WTC11 (cell line): ENCODE measurements at regions not wholly inside any gene's neighbourhood (a gene's known extent, or its start where the extent isn't known, plus 50 kb on each side); places are given as distances from the start of the nearest gene placed in this dataset.

ENCODE experiments used
- ATAC-seq: fragments of 200-7000 bp; cut with Tn5 transposase; 2 replicates; pipeline ENCODE4 v1.10.0; 2021; ENCODE audit warnings: mild to moderate bottlenecking, moderate library complexity
- CTCF ChIA-PET: fragments of 300-600 bp; sonication (Branson Sonifier 250); formaldehyde crosslinking; loops from one replicate; lab custom pipeline; 2021; ENCODE audit warnings: antibody characterized with exemption; lab: Charles Lee
- POLR2A ChIA-PET: fragments of 350-600 bp; sonication (Branson Sonifier 250); formaldehyde crosslinking; loops from one replicate; lab custom pipeline; 2021; ENCODE audit warnings: antibody characterized with exemption; lab: Charles Lee
- DNase-seq: peaks from one replicate; pipeline ENCODE4 v3.0.0; 2021; ENCODE audit warnings: low spot score
- H3K27ac Mint-ChIP-seq: 2 replicates; pipeline ENCODE4 v1.8.0; 2021; ENCODE audit warnings: mixed read lengths
- H3K27me3 Mint-ChIP-seq: 2 replicates; pipeline ENCODE4 v1.8.0; 2021; ENCODE audit warnings: low read depth, mild to moderate bottlenecking, moderate library complexity, mixed read lengths
- H3K36me3 Mint-ChIP-seq: 2 replicates; pipeline ENCODE4 v1.8.0; 2021; ENCODE audit warnings: mixed read lengths
- H3K4me1 Mint-ChIP-seq: 2 replicates; pipeline ENCODE4 v1.8.0; 2022; ENCODE audit warnings: mixed read lengths
- H3K4me3 Mint-ChIP-seq: 2 replicates; pipeline ENCODE4 v1.8.0; 2021; ENCODE audit warnings: mild to moderate bottlenecking, moderate library complexity, mixed read lengths
- H3K9me3 Mint-ChIP-seq: 2 replicates; pipeline ENCODE4 v1.8.0; 2021; ENCODE audit warnings: mixed read lengths
- CREM ChIP-seq: sonication (generic); formaldehyde crosslinking; IDR thresholded peaks from 2 replicates; pipeline ENCODE4 v1.8.1; 2022; ENCODE audit warnings: mild to moderate bottlenecking, missing genetic modification reagents, moderate library complexity
- ELF4 ChIP-seq: sonication (generic); formaldehyde crosslinking; IDR thresholded peaks from 2 replicates; pipeline ENCODE4 v1.8.1; 2022; ENCODE audit warnings: low read depth, mild to moderate bottlenecking, moderate library complexity, missing genetic modification reagents
- EMX1 ChIP-seq: fragments of 250-450 bp; sonication (Bioruptor Pico); IDR thresholded peaks from 2 replicates; pipeline ENCODE4 v1.8.0; 2021; ENCODE audit warnings: mild to moderate bottlenecking
- RELA ChIP-seq: sonication (generic); formaldehyde crosslinking; IDR thresholded peaks from 2 replicates; pipeline ENCODE4 v1.8.1; 2022; ENCODE audit warnings: missing genetic modification reagents, mild to moderate bottlenecking, borderline replicate concordance
- SMAD3 ChIP-seq: sonication (generic); formaldehyde crosslinking; IDR thresholded peaks from 2 replicates; pipeline ENCODE4 v1.8.0; 2022; ENCODE audit warnings: missing genetic modification reagents, mild to moderate bottlenecking, borderline replicate concordance
- ZNF138 ChIP-seq: sonication (generic); formaldehyde crosslinking; conservative IDR thresholded peaks from 2 replicates; pipeline ENCODE4 v1.8.1; 2022; ENCODE audit warnings: mild to moderate bottlenecking, moderate library complexity, missing genetic modification reagents
- ZNF263 ChIP-seq: sonication (generic); formaldehyde crosslinking; IDR thresholded peaks from 2 replicates; pipeline ENCODE4 v1.8.1; 2022; ENCODE audit warnings: low read depth, mild to moderate bottlenecking, moderate library complexity, missing genetic modification reagents
- ZNF396 ChIP-seq: fragments of 250-450 bp; sonication (Bioruptor Pico); IDR thresholded peaks from 2 replicates; pipeline ENCODE4 v1.8.0; 2021; ENCODE audit warnings: mild to moderate bottlenecking, moderate library complexity, borderline replicate concordance
- ZNF671 ChIP-seq: fragments of 250-450 bp; sonication (Bioruptor Pico); IDR thresholded peaks from 2 replicates; pipeline ENCODE4 v1.8.0; 2021; ENCODE audit warnings: mild to moderate bottlenecking
- TF ChIP-seq, protein P1 (sequence below): sonication (generic); formaldehyde crosslinking; IDR thresholded peaks from 2 replicates; pipeline ENCODE4 v1.8.0; 2022; ENCODE audit warnings: mild to moderate bottlenecking, missing genetic modification reagents
- TF ChIP-seq, protein P2 (sequence below): fragments of 250-450 bp; sonication (Bioruptor Pico); IDR thresholded peaks from 2 replicates; pipeline ENCODE4 v1.9.0; 2021; ENCODE audit warnings: mild to moderate bottlenecking
- TF ChIP-seq, protein P3 (sequence below): sonication (generic); formaldehyde crosslinking; IDR thresholded peaks from 2 replicates; pipeline ENCODE4 v1.8.0; 2022; ENCODE audit warnings: mild to moderate bottlenecking, missing genetic modification reagents
- TF ChIP-seq, protein P4 (sequence below): sonication (generic); formaldehyde crosslinking; IDR thresholded peaks from 2 replicates; pipeline ENCODE4 v1.8.1; 2022; ENCODE audit warnings: low read depth, missing genetic modification reagents, borderline replicate concordance
- TF ChIP-seq, protein P5 (sequence below): sonication (generic); formaldehyde crosslinking; IDR thresholded peaks from 2 replicates; pipeline ENCODE4 v1.8.0; 2022; ENCODE audit warnings: missing genetic modification reagents
- TF ChIP-seq, protein P6 (sequence below): sonication (generic); formaldehyde crosslinking; conservative IDR thresholded peaks from 2 replicates; pipeline ENCODE4 v1.8.1; 2023; ENCODE audit warnings: mild to moderate bottlenecking, low read depth, missing genetic modification reagents, moderate library complexity
- TF ChIP-seq, protein P7 (sequence below): sonication (generic); formaldehyde crosslinking; IDR thresholded peaks from 2 replicates; pipeline ENCODE4 v1.8.0; 2022; ENCODE audit warnings: mild to moderate bottlenecking, missing genetic modification reagents

DNA sequence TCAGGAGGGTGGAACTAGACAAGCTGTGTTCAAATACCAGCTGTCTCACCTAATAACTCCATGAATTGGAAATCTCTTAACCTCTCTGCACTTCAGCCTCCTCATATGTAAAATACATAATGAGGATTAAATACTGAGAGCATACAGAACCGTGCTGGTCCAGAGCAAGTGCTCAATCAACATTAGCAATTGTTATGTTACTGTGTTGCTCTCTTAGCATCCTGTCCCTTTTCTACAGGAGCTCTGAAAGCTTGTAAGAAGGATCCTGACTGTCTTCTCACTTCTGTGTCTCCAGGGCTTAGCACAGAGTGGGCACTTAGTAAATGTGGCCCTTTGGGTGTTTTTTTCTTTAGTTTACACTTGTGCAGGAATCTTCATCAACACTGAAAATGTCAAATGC lies 1456.1 kb upstream of the IGFBP7 start (continued):
- TF ChIP-seq RELA (CRISPR knock-in tag) = no peak

DNA sequence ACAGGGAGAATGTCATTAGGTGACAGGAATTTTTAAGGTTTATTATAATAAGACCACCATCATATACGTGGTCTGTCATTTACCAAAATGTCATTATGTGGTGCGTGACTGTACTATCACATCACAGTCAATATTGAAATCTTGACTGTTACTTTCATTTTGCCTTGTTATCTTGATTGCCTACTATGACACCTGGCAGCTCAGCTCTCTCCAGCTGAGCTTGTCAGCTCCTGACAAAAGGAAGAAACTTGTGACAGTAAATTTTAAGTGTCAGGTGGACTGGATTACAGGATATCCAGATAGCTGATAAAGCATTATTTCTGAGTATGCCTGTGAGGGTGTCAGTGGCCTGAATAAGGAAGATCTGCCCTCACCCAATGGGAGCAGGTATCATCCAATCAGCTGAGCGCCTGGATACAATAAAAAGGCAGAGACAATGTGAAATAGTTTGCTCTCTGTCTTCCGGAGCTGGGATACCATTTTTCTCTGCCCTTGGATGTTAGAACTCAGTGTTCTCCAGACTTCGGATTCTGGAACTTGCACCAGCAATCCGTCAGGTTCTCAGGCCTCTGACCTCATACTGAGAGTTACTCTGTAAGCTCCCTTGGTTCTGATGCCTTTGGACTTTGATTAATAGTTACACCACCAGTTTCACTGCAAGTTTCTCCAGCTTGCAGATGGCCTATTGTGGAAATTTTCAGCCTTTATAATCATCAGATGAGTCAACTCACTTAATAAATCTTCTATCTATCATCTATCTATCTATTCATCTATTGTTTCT lies 1454.7 kb upstream of the IGFBP7 start:
- POLR2A ChIA-PET = no interaction called here
- ATAC-seq = no peak
- H3K27ac Mint-ChIP-seq = no peak overlapping the region
- TF ChIP-seq, protein P1, sequence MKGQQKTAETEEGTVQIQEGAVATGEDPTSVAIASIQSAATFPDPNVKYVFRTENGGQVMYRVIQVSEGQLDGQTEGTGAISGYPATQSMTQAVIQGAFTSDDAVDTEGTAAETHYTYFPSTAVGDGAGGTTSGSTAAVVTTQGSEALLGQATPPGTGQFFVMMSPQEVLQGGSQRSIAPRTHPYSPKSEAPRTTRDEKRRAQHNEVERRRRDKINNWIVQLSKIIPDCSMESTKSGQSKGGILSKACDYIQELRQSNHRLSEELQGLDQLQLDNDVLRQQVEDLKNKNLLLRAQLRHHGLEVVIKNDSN (CRISPR knock-in tag) = no peak
- no peak for TF ChIP-seq ZNF671 (CRISPR knock-in tag)
- TF ChIP-seq, protein P2, sequence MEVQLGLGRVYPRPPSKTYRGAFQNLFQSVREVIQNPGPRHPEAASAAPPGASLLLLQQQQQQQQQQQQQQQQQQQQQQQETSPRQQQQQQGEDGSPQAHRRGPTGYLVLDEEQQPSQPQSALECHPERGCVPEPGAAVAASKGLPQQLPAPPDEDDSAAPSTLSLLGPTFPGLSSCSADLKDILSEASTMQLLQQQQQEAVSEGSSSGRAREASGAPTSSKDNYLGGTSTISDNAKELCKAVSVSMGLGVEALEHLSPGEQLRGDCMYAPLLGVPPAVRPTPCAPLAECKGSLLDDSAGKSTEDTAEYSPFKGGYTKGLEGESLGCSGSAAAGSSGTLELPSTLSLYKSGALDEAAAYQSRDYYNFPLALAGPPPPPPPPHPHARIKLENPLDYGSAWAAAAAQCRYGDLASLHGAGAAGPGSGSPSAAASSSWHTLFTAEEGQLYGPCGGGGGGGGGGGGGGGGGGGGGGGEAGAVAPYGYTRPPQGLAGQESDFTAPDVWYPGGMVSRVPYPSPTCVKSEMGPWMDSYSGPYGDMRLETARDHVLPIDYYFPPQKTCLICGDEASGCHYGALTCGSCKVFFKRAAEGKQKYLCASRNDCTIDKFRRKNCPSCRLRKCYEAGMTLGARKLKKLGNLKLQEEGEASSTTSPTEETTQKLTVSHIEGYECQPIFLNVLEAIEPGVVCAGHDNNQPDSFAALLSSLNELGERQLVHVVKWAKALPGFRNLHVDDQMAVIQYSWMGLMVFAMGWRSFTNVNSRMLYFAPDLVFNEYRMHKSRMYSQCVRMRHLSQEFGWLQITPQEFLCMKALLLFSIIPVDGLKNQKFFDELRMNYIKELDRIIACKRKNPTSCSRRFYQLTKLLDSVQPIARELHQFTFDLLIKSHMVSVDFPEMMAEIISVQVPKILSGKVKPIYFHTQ (CRISPR knock-in tag) = no peak
- no peak for TF ChIP-seq ELF4 (CRISPR knock-in tag)
- TF ChIP-seq, protein P3, sequence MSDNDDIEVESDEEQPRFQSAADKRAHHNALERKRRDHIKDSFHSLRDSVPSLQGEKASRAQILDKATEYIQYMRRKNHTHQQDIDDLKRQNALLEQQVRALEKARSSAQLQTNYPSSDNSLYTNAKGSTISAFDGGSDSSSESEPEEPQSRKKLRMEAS (CRISPR knock-in tag) = no peak
- TF ChIP-seq CREM (CRISPR knock-in tag) = no peak
- TF ChIP-seq, protein P4, sequence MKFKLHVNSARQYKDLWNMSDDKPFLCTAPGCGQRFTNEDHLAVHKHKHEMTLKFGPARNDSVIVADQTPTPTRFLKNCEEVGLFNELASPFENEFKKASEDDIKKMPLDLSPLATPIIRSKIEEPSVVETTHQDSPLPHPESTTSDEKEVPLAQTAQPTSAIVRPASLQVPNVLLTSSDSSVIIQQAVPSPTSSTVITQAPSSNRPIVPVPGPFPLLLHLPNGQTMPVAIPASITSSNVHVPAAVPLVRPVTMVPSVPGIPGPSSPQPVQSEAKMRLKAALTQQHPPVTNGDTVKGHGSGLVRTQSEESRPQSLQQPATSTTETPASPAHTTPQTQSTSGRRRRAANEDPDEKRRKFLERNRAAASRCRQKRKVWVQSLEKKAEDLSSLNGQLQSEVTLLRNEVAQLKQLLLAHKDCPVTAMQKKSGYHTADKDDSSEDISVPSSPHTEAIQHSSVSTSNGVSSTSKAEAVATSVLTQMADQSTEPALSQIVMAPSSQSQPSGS = no peak
- TF ChIP-seq ZNF263 (CRISPR knock-in tag) = no peak
- no peak for TF ChIP-seq RELA (CRISPR knock-in tag)
- TF ChIP-seq ZNF396 (CRISPR knock-in tag) = no peak
- no peak for TF ChIP-seq EMX1
- TF ChIP-seq, protein P5, sequence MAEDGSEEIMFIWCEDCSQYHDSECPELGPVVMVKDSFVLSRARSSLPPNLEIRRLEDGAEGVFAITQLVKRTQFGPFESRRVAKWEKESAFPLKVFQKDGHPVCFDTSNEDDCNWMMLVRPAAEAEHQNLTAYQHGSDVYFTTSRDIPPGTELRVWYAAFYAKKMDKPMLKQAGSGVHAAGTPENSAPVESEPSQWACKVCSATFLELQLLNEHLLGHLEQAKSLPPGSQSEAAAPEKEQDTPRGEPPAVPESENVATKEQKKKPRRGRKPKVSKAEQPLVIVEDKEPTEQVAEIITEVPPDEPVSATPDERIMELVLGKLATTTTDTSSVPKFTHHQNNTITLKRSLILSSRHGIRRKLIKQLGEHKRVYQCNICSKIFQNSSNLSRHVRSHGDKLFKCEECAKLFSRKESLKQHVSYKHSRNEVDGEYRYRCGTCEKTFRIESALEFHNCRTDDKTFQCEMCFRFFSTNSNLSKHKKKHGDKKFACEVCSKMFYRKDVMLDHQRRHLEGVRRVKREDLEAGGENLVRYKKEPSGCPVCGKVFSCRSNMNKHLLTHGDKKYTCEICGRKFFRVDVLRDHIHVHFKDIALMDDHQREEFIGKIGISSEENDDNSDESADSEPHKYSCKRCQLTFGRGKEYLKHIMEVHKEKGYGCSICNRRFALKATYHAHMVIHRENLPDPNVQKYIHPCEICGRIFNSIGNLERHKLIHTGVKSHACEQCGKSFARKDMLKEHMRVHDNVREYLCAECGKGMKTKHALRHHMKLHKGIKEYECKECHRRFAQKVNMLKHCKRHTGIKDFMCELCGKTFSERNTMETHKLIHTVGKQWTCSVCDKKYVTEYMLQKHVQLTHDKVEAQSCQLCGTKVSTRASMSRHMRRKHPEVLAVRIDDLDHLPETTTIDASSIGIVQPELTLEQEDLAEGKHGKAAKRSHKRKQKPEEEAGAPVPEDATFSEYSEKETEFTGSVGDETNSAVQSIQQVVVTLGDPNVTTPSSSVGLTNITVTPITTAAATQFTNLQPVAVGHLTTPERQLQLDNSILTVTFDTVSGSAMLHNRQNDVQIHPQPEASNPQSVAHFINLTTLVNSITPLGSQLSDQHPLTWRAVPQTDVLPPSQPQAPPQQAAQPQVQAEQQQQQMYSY = no peak
- no peak for TF ChIP-seq ZNF138 (CRISPR knock-in tag)
- TF ChIP-seq, protein P6, sequence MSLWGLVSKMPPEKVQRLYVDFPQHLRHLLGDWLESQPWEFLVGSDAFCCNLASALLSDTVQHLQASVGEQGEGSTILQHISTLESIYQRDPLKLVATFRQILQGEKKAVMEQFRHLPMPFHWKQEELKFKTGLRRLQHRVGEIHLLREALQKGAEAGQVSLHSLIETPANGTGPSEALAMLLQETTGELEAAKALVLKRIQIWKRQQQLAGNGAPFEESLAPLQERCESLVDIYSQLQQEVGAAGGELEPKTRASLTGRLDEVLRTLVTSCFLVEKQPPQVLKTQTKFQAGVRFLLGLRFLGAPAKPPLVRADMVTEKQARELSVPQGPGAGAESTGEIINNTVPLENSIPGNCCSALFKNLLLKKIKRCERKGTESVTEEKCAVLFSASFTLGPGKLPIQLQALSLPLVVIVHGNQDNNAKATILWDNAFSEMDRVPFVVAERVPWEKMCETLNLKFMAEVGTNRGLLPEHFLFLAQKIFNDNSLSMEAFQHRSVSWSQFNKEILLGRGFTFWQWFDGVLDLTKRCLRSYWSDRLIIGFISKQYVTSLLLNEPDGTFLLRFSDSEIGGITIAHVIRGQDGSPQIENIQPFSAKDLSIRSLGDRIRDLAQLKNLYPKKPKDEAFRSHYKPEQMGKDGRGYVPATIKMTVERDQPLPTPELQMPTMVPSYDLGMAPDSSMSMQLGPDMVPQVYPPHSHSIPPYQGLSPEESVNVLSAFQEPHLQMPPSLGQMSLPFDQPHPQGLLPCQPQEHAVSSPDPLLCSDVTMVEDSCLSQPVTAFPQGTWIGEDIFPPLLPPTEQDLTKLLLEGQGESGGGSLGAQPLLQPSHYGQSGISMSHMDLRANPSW = no peak
- TF ChIP-seq SMAD3 (CRISPR knock-in tag) = no peak
- TF ChIP-seq, protein P7, sequence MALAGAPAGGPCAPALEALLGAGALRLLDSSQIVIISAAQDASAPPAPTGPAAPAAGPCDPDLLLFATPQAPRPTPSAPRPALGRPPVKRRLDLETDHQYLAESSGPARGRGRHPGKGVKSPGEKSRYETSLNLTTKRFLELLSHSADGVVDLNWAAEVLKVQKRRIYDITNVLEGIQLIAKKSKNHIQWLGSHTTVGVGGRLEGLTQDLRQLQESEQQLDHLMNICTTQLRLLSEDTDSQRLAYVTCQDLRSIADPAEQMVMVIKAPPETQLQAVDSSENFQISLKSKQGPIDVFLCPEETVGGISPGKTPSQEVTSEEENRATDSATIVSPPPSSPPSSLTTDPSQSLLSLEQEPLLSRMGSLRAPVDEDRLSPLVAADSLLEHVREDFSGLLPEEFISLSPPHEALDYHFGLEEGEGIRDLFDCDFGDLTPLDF = no peak
- TF ChIP-seq, all 79 proteins: peak for 0
- Mint-ChIP-seq H3K4me1 (peaks cover 28% of the 10 kb centered on the region), H3K4me3 (no peak overlapping the region), H3K36me3 (peaks cover 4% of the 10 kb centered on the region; the same call in 1 of the 2 replicates), H3K9me3 (peaks cover 6% of the 10 kb centered on the region), H3K27me3 (no peaks in the 10 kb centered on the region)
- CTCF ChIA-PET = no interaction called here
- DNase-seq = no peak
